Smooth muscle cell of the brain vasculature (primary cell): ENCODE measurements at regions not wholly inside any gene's neighbourhood (a gene's known extent, or its start where the extent isn't known, plus 50 kb on each side); places are given as distances from the start of the nearest gene placed in this dataset.
"Not testable (repeated sequence)": the region's sequence is repeated elsewhere in the genome, so short reads cannot be mapped to it uniquely, and the experiment has no call there.

Source experiments
- DNase-seq: peaks from one replicate; pipeline ENCODE4 v3.0.0-alpha.2; 2012; ENCODE audit warnings: low read depth, low spot score

- DNase-seq, result no peak
Observed at GRCh38 chr18:78255013-78255412, 724.6 kb upstream of the SALL3 start.

GRCh38 chr18:78268226-78268988 lies 711.2 kb upstream of the SALL3 start:
- DNase-seq, result no peak

- no peak for DNase-seq
Observed at GRCh38 chr18:78271790-78272189, 707.8 kb upstream of the SALL3 start.

- no peak for DNase-seq
Observed at GRCh38 chr18:78273876-78274275, 705.7 kb upstream of the SALL3 start.

- DNase-seq, result not testable (repeated sequence)
Observed at GRCh38 chr18:78283425-78283824, 696.2 kb upstream of the SALL3 start.

GRCh38 chr18:78292618-78293380 lies 686.8 kb upstream of the SALL3 start:
- no peak for DNase-seq

GRCh38 chr18:78293540-78293939 lies 686.1 kb upstream of the SALL3 start:
- no peak for DNase-seq

- DNase-seq, result no peak
Observed at GRCh38 chr18:78293940-78294541, 685.6 kb upstream of the SALL3 start.

- DNase-seq, result no peak
Observed at GRCh38 chr18:78295262-78295661, 684.4 kb upstream of the SALL3 start.

- DNase-seq, result no peak
Observed at GRCh38 chr18:78296166-78296565, 683.5 kb upstream of the SALL3 start.

GRCh38 chr18:78297048-78297447 lies 682.6 kb upstream of the SALL3 start:
- DNase-seq, result no peak

GRCh38 chr18:78303519-78304191 lies 676.0 kb upstream of the SALL3 start:
- DNase-seq, result no peak

- DNase-seq, result no peak
Observed at GRCh38 chr18:78304192-78305164, 675.1 kb upstream of the SALL3 start.

- no peak for DNase-seq
Observed at GRCh38 chr18:78305789-78306188, 673.8 kb upstream of the SALL3 start.

- no peak for DNase-seq
Observed at GRCh38 chr18:78309307-78309706, 670.3 kb upstream of the SALL3 start.

- DNase-seq, result no peak
Observed at GRCh38 chr18:78309924-78310323, 669.7 kb upstream of the SALL3 start.

- no peak for DNase-seq
Observed at GRCh38 chr18:78319264-78319663, 660.4 kb upstream of the SALL3 start.

GRCh38 chr18:78319961-78320360 lies 659.7 kb upstream of the SALL3 start:
- no peak for DNase-seq

- no peak for DNase-seq
Observed at GRCh38 chr18:78321402-78321801, 658.2 kb upstream of the SALL3 start.

GRCh38 chr18:78323453-78324197 lies 656.0 kb upstream of the SALL3 start:
- DNase-seq, result no peak
